HEK293 (cell line): ENCODE measurements at regions not wholly inside any gene's neighbourhood (a gene's known extent, or its start where the extent isn't known, plus 50 kb on each side); places are given as distances from the start of the nearest gene placed in this dataset.

Experiments used
- CTCF ChIA-PET: fragments of 350-600 bp; formaldehyde crosslinking; extraction: SDS; loops from one replicate; lab custom pipeline; 2021; ENCODE audit warnings: antibody characterized with exemption; lab: Yijun Ruan, JAX
- POLR2A ChIA-PET: fragments of 300-600 bp; formaldehyde crosslinking; extraction: SDS; loops from one replicate; lab custom pipeline; 2020; ENCODE audit warnings: antibody characterized with exemption, inconsistent platforms; lab: Yijun Ruan, JAX
- H3K27ac ChIP-seq: fragments of 200-500 bp; sonication (Bioruptor generic); 2 replicates; pipeline ENCODE4 v1.5.1; 2014; ENCODE audit warnings: low read depth, low read length, control low read depth, inconsistent platforms; ENCODE audit errors: extremely low read depth
- H3K36me3 ChIP-seq, 2 experiments: fragments of 200-500 bp in 1 of 2; sonication (Bioruptor generic) in 1 of 2; 1 replicate in 1 of 2; 2 replicates in 1 of 2; pipeline ENCODE4 v1.5.1; 2014 to 2017; ENCODE audit warnings: inconsistent platforms in 2 of 2, low read length in 2 of 2; ENCODE audit not compliant: control insufficient read depth in 2 of 2, insufficient read depth in 1 of 2
- H3K4me1 ChIP-seq: fragments of 200-500 bp; sonication (Bioruptor generic); 2 replicates; pipeline ENCODE4 v1.5.1; 2014; ENCODE audit warnings: mild to moderate bottlenecking, low read length, inconsistent platforms; ENCODE audit not compliant: control insufficient read depth, insufficient read depth
- H3K4me3 ChIP-seq: 2 replicates; pipeline ENCODE4 v1.5.1; 2011; ENCODE audit warnings: low read depth, mild to moderate bottlenecking, control low read depth, low read length, moderate library complexity
- H3K9me3 ChIP-seq: fragments of 200-500 bp; sonication (Bioruptor generic); 2 replicates; pipeline ENCODE4 v1.5.1; 2014; ENCODE audit warnings: low read depth, low read length, inconsistent platforms; ENCODE audit not compliant: control insufficient read depth, insufficient read depth
- CTCF ChIP-seq: fragments of 450-650 bp; formaldehyde crosslinking; IDR thresholded peaks from 2 replicates; pipeline ENCODE4 v1.5.1; 2016; ENCODE audit warnings: missing biosample characterization, missing genetic modification characterization
- HOXD13 ChIP-seq: sonication (generic); formaldehyde crosslinking; IDR thresholded peaks from 2 replicates; pipeline ENCODE4 v1.8.0; 2022; ENCODE audit warnings: missing genetic modification reagents, borderline replicate concordance
- KLF16 ChIP-seq: fragments of 450-650 bp; formaldehyde crosslinking; IDR thresholded peaks from 2 replicates; pipeline ENCODE4 v1.5.1; 2017; ENCODE audit warnings: missing biosample characterization, missing genetic modification characterization
- KLF17 ChIP-seq: fragments of 450-650 bp; formaldehyde crosslinking; IDR thresholded peaks from 2 replicates; pipeline ENCODE4 v1.5.1; 2016; ENCODE audit warnings: missing biosample characterization, missing genetic modification characterization
- TRIM28 ChIP-seq: IDR thresholded peaks from 2 replicates; pipeline ENCODE4 v1.6.1; 2011; ENCODE audit warnings: low read length, control low read depth, borderline replicate concordance
- ZBTB49 ChIP-seq: fragments of 450-650 bp; formaldehyde crosslinking; IDR thresholded peaks from 2 replicates; pipeline ENCODE4 v1.5.1; 2016; ENCODE audit warnings: missing biosample characterization, missing genetic modification characterization, low read depth
- ZBTB7A ChIP-seq: fragments of 450-650 bp; formaldehyde crosslinking; IDR thresholded peaks from 2 replicates; pipeline ENCODE4 v1.5.1; 2016; ENCODE audit warnings: low read depth, missing biosample characterization, missing genetic modification characterization
- ZNF114 ChIP-seq: fragments of 450-650 bp; formaldehyde crosslinking; IDR thresholded peaks from 2 replicates; pipeline ENCODE4 v1.5.0; 2017; ENCODE audit warnings: missing biosample characterization, missing genetic modification characterization
- ZNF16 ChIP-seq: fragments of 450-650 bp; formaldehyde crosslinking; IDR thresholded peaks from 2 replicates; pipeline ENCODE4 v1.5.1; 2016; ENCODE audit warnings: low read depth, missing biosample characterization, missing genetic modification characterization
- ZNF248 ChIP-seq: fragments of 450-650 bp; formaldehyde crosslinking; IDR thresholded peaks from 2 replicates; pipeline ENCODE4 v1.5.1; 2017; ENCODE audit warnings: missing biosample characterization, missing genetic modification characterization
- ZNF274 ChIP-seq, 2 experiments: fragments of 200-500 bp in 1 of 2; fragments of 450-650 bp in 1 of 2; sonication (Bioruptor generic) in 1 of 2; formaldehyde crosslinking in 1 of 2; IDR thresholded peaks; 2 replicates each; pipeline versions ENCODE4 v1.5.1 to v1.6.1; 2014 to 2016; ENCODE audit warnings: borderline replicate concordance in 1 of 2, inconsistent platforms in 1 of 2, low read length in 1 of 2, missing biosample characterization in 1 of 2, missing genetic modification characterization in 1 of 2
- ZNF302 ChIP-seq: fragments of 450-650 bp; formaldehyde crosslinking; IDR thresholded peaks from 2 replicates; pipeline ENCODE4 v1.5.1; 2016; ENCODE audit warnings: missing biosample characterization, missing genetic modification characterization, low read depth
- ZNF324 ChIP-seq: fragments of 450-650 bp; formaldehyde crosslinking; IDR thresholded peaks from 2 replicates; pipeline ENCODE4 v1.5.1; 2016; ENCODE audit warnings: missing biosample characterization, missing genetic modification characterization
- ZNF341 ChIP-seq: fragments of 450-650 bp; formaldehyde crosslinking; IDR thresholded peaks from 2 replicates; pipeline ENCODE4; 2016; ENCODE audit warnings: low read depth, missing biosample characterization, missing genetic modification characterization
- ZNF37A ChIP-seq: fragments of 450-650 bp; IDR thresholded peaks from 2 replicates; pipeline ENCODE4 v1.5.1; 2018; ENCODE audit warnings: missing biosample characterization, missing genetic modification characterization
- ZNF433 ChIP-seq: fragments of 450-650 bp; formaldehyde crosslinking; IDR thresholded peaks from 2 replicates; pipeline ENCODE4 v1.5.1; 2016; ENCODE audit warnings: missing biosample characterization, missing genetic modification characterization, low read depth
- ZNF473 ChIP-seq: fragments of 450-650 bp; formaldehyde crosslinking; IDR thresholded peaks from 2 replicates; pipeline ENCODE4 v1.5.1; 2017; ENCODE audit warnings: missing biosample characterization, missing genetic modification characterization
- ZNF571 ChIP-seq: fragments of 450-650 bp; formaldehyde crosslinking; IDR thresholded peaks from 2 replicates; pipeline ENCODE4 v1.5.0; 2017; ENCODE audit warnings: missing biosample characterization, missing genetic modification characterization
- ZNF610 ChIP-seq: fragments of 450-650 bp; formaldehyde crosslinking; IDR thresholded peaks from 2 replicates; pipeline ENCODE4 v1.5.1; 2016; ENCODE audit warnings: missing biosample characterization, missing genetic modification characterization, borderline replicate concordance
- ZNF654 ChIP-seq: fragments of 450-650 bp; formaldehyde crosslinking; IDR thresholded peaks from 2 replicates; pipeline ENCODE4 v1.5.1; 2016; ENCODE audit warnings: low read depth, missing biosample characterization, missing genetic modification characterization
- ZNF747 ChIP-seq: fragments of 450-650 bp; formaldehyde crosslinking; IDR thresholded peaks from 2 replicates; pipeline ENCODE4 v1.5.1; 2016; ENCODE audit warnings: missing biosample characterization, missing genetic modification characterization
- ZNF837 ChIP-seq: fragments of 450-650 bp; formaldehyde crosslinking; IDR thresholded peaks from 2 replicates; pipeline ENCODE4 v1.5.1; 2016; ENCODE audit warnings: missing biosample characterization, missing genetic modification characterization
- TF ChIP-seq, protein P1 (sequence below): fragments of 450-650 bp; formaldehyde crosslinking; IDR thresholded peaks from 2 replicates; pipeline ENCODE4 v1.5.1; 2017; ENCODE audit warnings: missing biosample characterization, mild to moderate bottlenecking, missing genetic modification characterization, moderate library complexity

- ChIA-PET POLR2A (no interaction called here), CTCF (interaction anchor here (2.2 kb wide), 1 partner anchor 208 kb away, joined by 20 read pairs; no protein-coding TSS in a partner anchor)
- Histone ChIP-seq H3K9me3 (no peaks in the 10 kb centered on the region), H3K27ac (no peak overlapping the region), H3K4me1 (no peaks in the 10 kb centered on the region), H3K36me3 (no peaks in the 10 kb centered on the region), H3K4me3 (no peak overlapping the region)
- TF ChIP-seq ZNF341 (no peak), ZNF610 (no peak), KLF16 (no peak), ZNF433 (tag by site-specific recombination) (no peak), ZNF571 (no peak), ZNF37A (tag by site-specific recombination) (no peak), ZNF274 (IDR thresholded peaks at IDR 0.05; ENCODE audit: low read length) (no peak), ZNF274 (tag by site-specific recombination; IDR thresholded peaks at IDR 0.05; ENCODE audit: borderline replicate concordance) (no peak), ZNF324 (tag by site-specific recombination) (no peak), ZBTB7A (tag by site-specific recombination) (no peak), KLF17 (tag by site-specific recombination) (no peak), ZNF654 (tag by site-specific recombination) (no peak), ZNF837 (tag by site-specific recombination) (no peak), TRIM28 (no peak)
Measured at GRCh38 chr2:240230291-240230931, 90.0 kb upstream of the OTOS start.

- CTCF ChIA-PET = interaction anchor here (0.6 to 2.2 kb wide), 15 partner anchors 9 to 378 kb away, joined by 3 to 20 read pairs (median 4); no protein-coding TSS in a partner anchor
- Histone ChIP-seq H3K9me3 (no peaks in the 10 kb centered on the region), H3K27ac (no peak overlapping the region), H3K4me1 (no peaks in the 10 kb centered on the region), H3K36me3 (no peaks in the 10 kb centered on the region), H3K4me3 (no peak overlapping the region)
- POLR2A ChIA-PET = interaction anchor here (0.8 kb wide), 1 partner anchor 205 kb away, joined by 4 read pairs; no protein-coding TSS in a partner anchor
- no peak for TF ChIP-seq ZNF248 (tag by site-specific recombination)
- no peak for TF ChIP-seq ZNF16
- TF ChIP-seq ZNF114 (tag by site-specific recombination) = no peak
- TF ChIP-seq ZBTB49 (tag by site-specific recombination) = no peak
- TF ChIP-seq ZNF324 (tag by site-specific recombination) = no peak
- TF ChIP-seq HOXD13 = no peak
- TF ChIP-seq, all 188 proteins: peak for 0
Measured at GRCh38 chr2:240231838-240232244, 91.4 kb upstream of the OTOS start.

- Histone ChIP-seq H3K36me3 (no peaks in the 10 kb centered on the region), H3K9me3 (no peaks in the 10 kb centered on the region), H3K27ac (no peak overlapping the region), H3K4me3 (no peak overlapping the region), H3K4me1 (no peaks in the 10 kb centered on the region)
- POLR2A ChIA-PET = interaction anchor here (0.8 to 1.4 kb wide), 2 partner anchors 19 to 204 kb away, joined by 4 read pairs; no protein-coding TSS in a partner anchor
- CTCF ChIA-PET = interaction anchor here (0.6 to 2.2 kb wide), 27 partner anchors 9 to 377 kb away, joined by 3 to 20 read pairs (median 3); no protein-coding TSS in a partner anchor
- TF ChIP-seq ZNF302 (tag by site-specific recombination) (no peak), ZNF747 (tag by site-specific recombination) (no peak), CTCF (no peak), ZNF473 (tag by site-specific recombination) (no peak)
- TF ChIP-seq, protein P1, sequence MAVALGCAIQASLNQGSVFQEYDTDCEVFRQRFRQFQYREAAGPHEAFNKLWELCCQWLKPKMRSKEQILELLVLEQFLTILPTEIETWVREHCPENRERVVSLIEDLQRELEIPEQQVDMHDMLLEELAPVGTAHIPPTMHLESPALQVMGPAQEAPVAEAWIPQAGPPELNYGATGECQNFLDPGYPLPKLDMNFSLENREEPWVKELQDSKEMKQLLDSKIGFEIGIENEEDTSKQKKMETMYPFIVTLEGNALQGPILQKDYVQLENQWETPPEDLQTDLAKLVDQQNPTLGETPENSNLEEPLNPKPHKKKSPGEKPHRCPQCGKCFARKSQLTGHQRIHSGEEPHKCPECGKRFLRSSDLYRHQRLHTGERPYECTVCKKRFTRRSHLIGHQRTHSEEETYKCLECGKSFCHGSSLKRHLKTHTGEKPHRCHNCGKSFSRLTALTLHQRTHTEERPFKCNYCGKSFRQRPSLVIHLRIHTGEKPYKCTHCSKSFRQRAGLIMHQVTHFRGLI (tag by site-specific recombination) = no peak
Measured at GRCh38 chr2:240232264-240232915, 91.9 kb upstream of the OTOS start.
